ENCODE measurements at regions not wholly inside any gene's neighbourhood (a gene's known extent, or its start where the extent isn't known, plus 50 kb on each side); places are given as distances from the start of the nearest gene placed in this dataset.

- ATAC-seq (ENCODE audit: insufficient number of reproducible peaks, low FRiP score, low read depth) (no peak), DNase-seq (ENCODE audit: low spot score) (no peak)
- no peak for TF ChIP-seq CTCF (IDR thresholded peaks at IDR 0.05)
- Histone ChIP-seq H3K4me3 (no peak overlapping the region), H3K36me3 (no peaks in the 10 kb centered on the region), H3K27ac (no peak overlapping the region), H3K9me3 (no peaks in the 10 kb centered on the region), H3K4me1 (ENCODE audit: control insufficient read depth in 1 of 2, low read depth in 2 of 2) (peaks cover 31 to 40% of the 10 kb centered on the region in 2 donors), H3K27me3 (replicated peaks; ENCODE audit: insufficient read depth) (no peaks in the 10 kb centered on the region)
Observed at GRCh38 chr7:22566592-22566991, 66.6 kb upstream of the STEAP1B start.

GRCh38 chr7:22566176-22566575 lies 66.2 kb upstream of the STEAP1B start:
- ATAC-seq (ENCODE audit: insufficient number of reproducible peaks, low FRiP score, low read depth) (no peak), DNase-seq (ENCODE audit: low spot score) (no peak)
- Histone ChIP-seq H3K9me3 (no peaks in the 10 kb centered on the region), H3K27ac (no peak overlapping the region), H3K4me1 (ENCODE audit: control insufficient read depth in 1 of 2, low read depth in 2 of 2) (peaks cover 32 to 41% of the 10 kb centered on the region in 2 donors), H3K36me3 (no peaks in the 10 kb centered on the region), H3K27me3 (replicated peaks; ENCODE audit: insufficient read depth) (no peaks in the 10 kb centered on the region), H3K4me3 (no peak overlapping the region)
- TF ChIP-seq CTCF (IDR thresholded peaks at IDR 0.05): no peak

- DNase-seq (ENCODE audit: low spot score) (no peak), ATAC-seq (ENCODE audit: insufficient number of reproducible peaks, low FRiP score, low read depth) (no peak)
- Histone ChIP-seq H3K36me3 (no peaks in the 10 kb centered on the region), H3K4me3 (no peak overlapping the region), H3K27ac (no peak overlapping the region), H3K27me3 (replicated peaks; ENCODE audit: insufficient read depth) (no peaks in the 10 kb centered on the region), H3K9me3 (no peaks in the 10 kb centered on the region), H3K4me1 (ENCODE audit: control insufficient read depth in 1 of 2, low read depth in 2 of 2) (peaks cover 32 to 44% of the 10 kb centered on the region in 2 donors)
- no peak for TF ChIP-seq CTCF (IDR thresholded peaks at IDR 0.05)
Observed at GRCh38 chr7:22565315-22565811, 65.4 kb upstream of the STEAP1B start.

GRCh38 chr7:22564511-22565045 lies 64.6 kb upstream of the STEAP1B start:
- TF ChIP-seq CTCF (IDR thresholded peaks at IDR 0.05): no peak
- Histone ChIP-seq H3K9me3 (no peaks in the 10 kb centered on the region), H3K27ac (peak overlapping the region in 1 of 2 donors; percentile 36), H3K36me3 (no peaks in the 10 kb centered on the region), H3K4me1 (ENCODE audit: control insufficient read depth in 1 of 2, low read depth in 2 of 2) (peaks cover 28 to 40% of the 10 kb centered on the region in 2 donors), H3K4me3 (no peak overlapping the region), H3K27me3 (replicated peaks; ENCODE audit: insufficient read depth) (no peaks in the 10 kb centered on the region)
- DNase-seq (ENCODE audit: low spot score) (no peak), ATAC-seq (ENCODE audit: insufficient number of reproducible peaks, low FRiP score, low read depth) (no peak)

GRCh38 chr7:22563621-22564241 lies 63.7 kb upstream of the STEAP1B start:
- no peaks in the 10 kb centered on the region for H3K36me3 ChIP-seq
- H3K4me1 ChIP-seq (ENCODE audit: control insufficient read depth in 1 of 2, low read depth in 2 of 2): peaks cover 28 to 40% of the 10 kb centered on the region in 2 donors
- ATAC-seq (ENCODE audit: insufficient number of reproducible peaks, low FRiP score, low read depth): no peak
- H3K9me3 ChIP-seq: no peaks in the 10 kb centered on the region
- DNase-seq (ENCODE audit: low spot score): no peak
- peak overlapping the region in 1 of 2 donors; percentile 1 for H3K27ac ChIP-seq
- TF ChIP-seq CTCF (IDR thresholded peaks at IDR 0.05): no peak
- H3K4me3 ChIP-seq: peak overlapping the region; percentile 0
- no peaks in the 10 kb centered on the region for H3K27me3 ChIP-seq (replicated peaks; ENCODE audit: insufficient read depth)

Measured in thoracic aorta (tissue), 2 donors.